ENCODE measurements at regions not wholly inside any gene's neighbourhood (a gene's known extent, or its start where the extent isn't known, plus 50 kb on each side); places are given as distances from the start of the nearest gene placed in this dataset.

GRCh38 chr5:156135531-156135930 is 191.4 kb upstream of the SGCD start:
- Mint-ChIP-seq H3K9me3 (peaks cover 0 to 12% (median 4%) of the 10 kb centered on the region in 6 donors), H3K27me3 (ENCODE audit: low read depth in 3 of 3) (peaks cover 0 to 5% (median 3%) of the 10 kb centered on the region in 3 donors), H3K4me3 (no peak overlapping the region), H3K36me3 (peaks cover 0 to 5% (median 4%) of the 10 kb centered on the region in 3 donors), H3K27ac (no peak overlapping the region), H3K4me1 (peaks cover 0 to 12% of the 10 kb centered on the region in 2 donors)
- DNase-seq = no peak

- Mint-ChIP-seq H3K27me3 (ENCODE audit: low read depth in 3 of 3) (peaks cover 0 to 5% (median 3%) of the 10 kb centered on the region in 3 donors), H3K36me3 (peaks cover 0 to 8% (median 0%) of the 10 kb centered on the region in 3 donors), H3K4me3 (peak overlapping the region in 2 of 5 donors; percentile 33 to 73), H3K27ac (peak overlapping the region in 1 of 6 donors; percentile 79), H3K4me1 (peaks cover 0 to 17% of the 10 kb centered on the region in 2 donors), H3K9me3 (peaks cover 4 to 13% (median 5%) of the 10 kb centered on the region in 6 donors)
- peak in 1 of 3 donors; percentile 5 for DNase-seq
These were observed 189.7 kb upstream of the SGCD start for GRCh38 chr5:156137071-156137869.

- Mint-ChIP-seq H3K4me1 (peaks cover 0 to 14% of the 10 kb centered on the region in 2 donors), H3K4me3 (peak overlapping the region in 1 of 5 donors; percentile 67), H3K36me3 (peaks cover 0 to 9% (median 0%) of the 10 kb centered on the region in 3 donors), H3K9me3 (peaks cover 4 to 13% (median 7%) of the 10 kb centered on the region in 6 donors), H3K27me3 (ENCODE audit: low read depth in 3 of 3) (peaks cover under 1 to 6% (median 2%) of the 10 kb centered on the region in 3 donors), H3K27ac (peak overlapping the region in 1 of 6 donors; percentile 73)
- DNase-seq = no peak
These were observed 184.1 kb upstream of the SGCD start for GRCh38 chr5:156142867-156143266.

- DNase-seq = no peak
- peaks cover 0 to 4% of the 10 kb centered on the region in 2 donors for H3K4me1 Mint-ChIP-seq
- peaks cover 1 to 6% (median 2%) of the 10 kb centered on the region in 3 donors for H3K27me3 Mint-ChIP-seq (ENCODE audit: low read depth in 3 of 3)
- peaks cover 0 to under 1% (median 0%) of the 10 kb centered on the region in 3 donors for H3K36me3 Mint-ChIP-seq
- H3K27ac Mint-ChIP-seq = peak overlapping the region in 1 of 6 donors; percentile 31
- H3K4me3 Mint-ChIP-seq = no peak overlapping the region
- H3K9me3 Mint-ChIP-seq = peaks cover 0 to 4% (median 1%) of the 10 kb centered on the region in 6 donors
These were observed 179.6 kb upstream of the SGCD start for GRCh38 chr5:156147261-156147943.

GRCh38 chr5:156147944-156148285 is 179.0 kb upstream of the SGCD start:
- no peak for DNase-seq
- peaks cover 1 to 6% (median 2%) of the 10 kb centered on the region in 3 donors for H3K27me3 Mint-ChIP-seq (ENCODE audit: low read depth in 3 of 3)
- peaks cover 0 to 2% of the 10 kb centered on the region in 2 donors for H3K4me1 Mint-ChIP-seq
- no peak overlapping the region for H3K4me3 Mint-ChIP-seq
- H3K9me3 Mint-ChIP-seq = no peaks in the 10 kb centered on the region
- no peaks in the 10 kb centered on the region for H3K36me3 Mint-ChIP-seq
- H3K27ac Mint-ChIP-seq = peak overlapping the region in 1 of 6 donors; percentile 31

GRCh38 chr5:156148301-156148700 is 178.7 kb upstream of the SGCD start:
- peaks cover 0 to under 1% (median 0%) of the 10 kb centered on the region in 3 donors for H3K36me3 Mint-ChIP-seq
- no peak overlapping the region for H3K27ac Mint-ChIP-seq
- peaks cover 1 to 6% (median 2%) of the 10 kb centered on the region in 3 donors for H3K27me3 Mint-ChIP-seq (ENCODE audit: low read depth in 3 of 3)
- H3K4me1 Mint-ChIP-seq = peaks cover 0 to 2% of the 10 kb centered on the region in 2 donors
- no peak for DNase-seq
- no peaks in the 10 kb centered on the region for H3K9me3 Mint-ChIP-seq
- no peak overlapping the region for H3K4me3 Mint-ChIP-seq

- Mint-ChIP-seq H3K27me3 (ENCODE audit: low read depth in 3 of 3) (peaks cover 0 to 3% (median 1%) of the 10 kb centered on the region in 3 donors), H3K4me1 (peaks cover 0 to 2% of the 10 kb centered on the region in 2 donors), H3K9me3 (no peaks in the 10 kb centered on the region), H3K36me3 (peaks cover 0 to 4% (median 0%) of the 10 kb centered on the region in 3 donors), H3K27ac (no peak overlapping the region), H3K4me3 (no peak overlapping the region)
- no peak for DNase-seq
These were observed 177.8 kb upstream of the SGCD start for GRCh38 chr5:156149213-156149612.

GRCh38 chr5:156153602-156154001 is 173.4 kb upstream of the SGCD start:
- no peaks in the 10 kb centered on the region for H3K27me3 Mint-ChIP-seq (ENCODE audit: low read depth in 3 of 3)
- H3K27ac Mint-ChIP-seq = no peak overlapping the region
- DNase-seq = no peak
- no peaks in the 10 kb centered on the region for H3K9me3 Mint-ChIP-seq
- peaks cover 0 to 4% (median 0%) of the 10 kb centered on the region in 3 donors for H3K36me3 Mint-ChIP-seq
- no peaks in the 10 kb centered on the region for H3K4me1 Mint-ChIP-seq
- no peak overlapping the region for H3K4me3 Mint-ChIP-seq

GRCh38 chr5:156154757-156155156 is 172.2 kb upstream of the SGCD start:
- Mint-ChIP-seq H3K4me3 (no peak overlapping the region), H3K27ac (no peak overlapping the region), H3K27me3 (ENCODE audit: low read depth in 3 of 3) (no peaks in the 10 kb centered on the region), H3K4me1 (no peaks in the 10 kb centered on the region), H3K36me3 (peaks cover 0 to 4% (median 0%) of the 10 kb centered on the region in 3 donors), H3K9me3 (no peaks in the 10 kb centered on the region)
- no peak for DNase-seq

GRCh38 chr5:156155598-156155997 is 171.4 kb upstream of the SGCD start:
- Mint-ChIP-seq H3K4me1 (no peaks in the 10 kb centered on the region), H3K36me3 (peaks cover 0 to 4% (median 0%) of the 10 kb centered on the region in 3 donors), H3K9me3 (no peaks in the 10 kb centered on the region), H3K27me3 (ENCODE audit: low read depth in 3 of 3) (no peaks in the 10 kb centered on the region), H3K27ac (no peak overlapping the region), H3K4me3 (no peak overlapping the region)
- DNase-seq = no peak

GRCh38 chr5:156164306-156164705 is 162.7 kb upstream of the SGCD start:
- Mint-ChIP-seq H3K27ac (no peak overlapping the region), H3K36me3 (no peaks in the 10 kb centered on the region)
- no peak for DNase-seq

GRCh38 chr5:156169495-156169894 is 157.5 kb upstream of the SGCD start:
- no peaks in the 10 kb centered on the region for H3K36me3 Mint-ChIP-seq
- H3K27ac Mint-ChIP-seq = no peak overlapping the region
- no peak overlapping the region for H3K4me3 Mint-ChIP-seq
- peaks cover 0 to 2% (median 0%) of the 10 kb centered on the region in 6 donors for H3K9me3 Mint-ChIP-seq
- no peak for DNase-seq
- H3K4me1 Mint-ChIP-seq = peaks cover 0 to 2% of the 10 kb centered on the region in 2 donors
- peaks cover 0 to 4% (median 2%) of the 10 kb centered on the region in 3 donors for H3K27me3 Mint-ChIP-seq (ENCODE audit: low read depth in 3 of 3)

More at GRCh38 chr5:156164306-156164705, 162.7 kb upstream of the SGCD start:
- peaks cover 0 to 2% (median 0%) of the 10 kb centered on the region in 6 donors for H3K9me3 Mint-ChIP-seq
- H3K27me3 Mint-ChIP-seq (ENCODE audit: low read depth in 3 of 3) = peaks cover 0 to 2% (median 0%) of the 10 kb centered on the region in 3 donors
- H3K4me1 Mint-ChIP-seq = peaks cover 0 to 2% of the 10 kb centered on the region in 2 donors
- no peak overlapping the region for H3K4me3 Mint-ChIP-seq

- peaks cover 0 to 4% (median 2%) of the 10 kb centered on the region in 3 donors for H3K27me3 Mint-ChIP-seq (ENCODE audit: low read depth in 3 of 3)
- H3K4me1 Mint-ChIP-seq = peaks cover 0 to 2% of the 10 kb centered on the region in 2 donors
- peaks cover 0 to 2% (median 0%) of the 10 kb centered on the region in 6 donors for H3K9me3 Mint-ChIP-seq
- no peak overlapping the region for H3K4me3 Mint-ChIP-seq
- DNase-seq = no peak
- no peak overlapping the region for H3K27ac Mint-ChIP-seq
- H3K36me3 Mint-ChIP-seq = no peaks in the 10 kb centered on the region
These were observed 156.5 kb upstream of the SGCD start for GRCh38 chr5:156170351-156170961.
